ENCODE measurements at regions not wholly inside any gene's neighbourhood (a gene's known extent, or its start where the extent isn't known, plus 50 kb on each side); places are given as distances from the start of the nearest gene placed in this dataset.

DNA sequence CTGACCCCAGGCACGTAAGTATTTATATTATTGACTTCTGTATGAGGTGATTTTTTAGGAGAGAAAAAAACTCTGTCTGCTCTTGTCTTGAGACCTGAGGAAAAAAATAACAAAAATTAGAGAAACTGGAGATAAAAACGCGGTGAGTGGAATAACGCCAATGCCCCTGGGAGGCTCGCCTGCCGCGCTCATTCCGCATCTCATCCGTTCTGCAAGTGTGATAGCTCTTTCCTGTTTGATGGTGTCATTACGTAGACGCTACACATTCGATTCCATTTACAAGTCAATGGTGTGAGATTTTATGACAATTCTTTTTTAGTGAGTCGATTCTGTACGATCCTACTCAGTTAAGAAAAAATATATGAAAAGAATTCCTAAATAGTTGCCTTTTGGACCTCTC, 194.3 kb upstream of the SMIM21 start:
- no peaks in the 10 kb centered on the region for H3K36me3 Mint-ChIP-seq
- CTCF ChIA-PET (ENCODE audit: partially characterized antibody), result no interaction called here
- peaks cover 0 to 7% of the 10 kb centered on the region in 2 donors for H3K27me3 Mint-ChIP-seq
- H3K4me1 ChIP-seq (ENCODE audit: insufficient read depth, low read length), result no peaks in the 10 kb centered on the region
- no peaks in the 10 kb centered on the region for H3K9me3 ChIP-seq (ENCODE audit: control insufficient read depth in 1 of 2, low read length in 2 of 2)
- no peak overlapping the region for H3K4me3 Mint-ChIP-seq
- no peak for DNase-seq
- intact Hi-C loops (cut with micrococcal nuclease), result no loop called here
- no peaks in the 10 kb centered on the region for H3K36me3 ChIP-seq (ENCODE audit: insufficient read depth, low read length)
- POLR2A ChIA-PET (ENCODE audit: partially characterized antibody), result no interaction called here
- H3K27ac ChIP-seq (ENCODE audit: low read depth, low read length), result no peak overlapping the region
- no peak overlapping the region for H3K27ac Mint-ChIP-seq
- no peak overlapping the region for H3K4me3 ChIP-seq (ENCODE audit: low read length in 2 of 2)
- H3K4me1 Mint-ChIP-seq, result no peaks in the 10 kb centered on the region
- H3K27me3 ChIP-seq (ENCODE audit: insufficient read depth, low read length), result no peaks in the 10 kb centered on the region
- H3K9me3 Mint-ChIP-seq, result peaks cover 0 to 4% (median 0%) of the 10 kb centered on the region in 8 donors

- Histone ChIP-seq H3K4me1 (ENCODE audit: insufficient read depth, low read length) (no peaks in the 10 kb centered on the region), H3K9me3 (ENCODE audit: control insufficient read depth in 1 of 2, low read length in 2 of 2) (no peaks in the 10 kb centered on the region), H3K27me3 (ENCODE audit: insufficient read depth, low read length) (no peaks in the 10 kb centered on the region), H3K4me3 (ENCODE audit: low read length in 2 of 2) (no peak overlapping the region), H3K36me3 (ENCODE audit: insufficient read depth, low read length) (no peaks in the 10 kb centered on the region), H3K27ac (ENCODE audit: low read depth, low read length) (no peak overlapping the region)
- Mint-ChIP-seq H3K27me3 (peaks cover 6 to 7% of the 10 kb centered on the region in 2 donors), H3K27ac (no peak overlapping the region), H3K4me1 (no peaks in the 10 kb centered on the region), H3K4me3 (no peak overlapping the region), H3K36me3 (no peaks in the 10 kb centered on the region), H3K9me3 (peaks cover 0 to 4% (median 0%) of the 10 kb centered on the region in 8 donors)
- DNase-seq, result no peak
- ChIA-PET CTCF (ENCODE audit: partially characterized antibody) (no interaction called here), POLR2A (ENCODE audit: partially characterized antibody) (no interaction called here)
- intact Hi-C loops (cut with micrococcal nuclease), result no loop called here
These were observed 190.6 kb upstream of the SMIM21 start for GRCh38 chr18:75618146-75618545.

- H3K4me3 ChIP-seq (ENCODE audit: low read length in 2 of 2), result no peak overlapping the region
- DNase-seq, result no peak
- Mint-ChIP-seq H3K4me3 (no peak overlapping the region), H3K27me3 (peaks cover 3 to 9% of the 10 kb centered on the region in 2 donors), H3K27ac (no peak overlapping the region), H3K9me3 (no peaks in the 10 kb centered on the region), H3K4me1 (no peaks in the 10 kb centered on the region), H3K36me3 (no peaks in the 10 kb centered on the region)
- CTCF ChIA-PET (ENCODE audit: partially characterized antibody), result no interaction called here
- intact Hi-C loops (cut with micrococcal nuclease), result no loop called here
- no peaks in the 10 kb centered on the region for H3K4me1 ChIP-seq (ENCODE audit: insufficient read depth, low read length)
- no peaks in the 10 kb centered on the region for H3K36me3 ChIP-seq (ENCODE audit: insufficient read depth, low read length)
- POLR2A ChIA-PET (ENCODE audit: partially characterized antibody), result no interaction called here
- no peak overlapping the region for H3K27ac ChIP-seq (ENCODE audit: low read depth, low read length)
- no peaks in the 10 kb centered on the region for H3K9me3 ChIP-seq (ENCODE audit: control insufficient read depth in 1 of 2, low read length in 2 of 2)
- no peaks in the 10 kb centered on the region for H3K27me3 ChIP-seq (ENCODE audit: insufficient read depth, low read length)
These were observed 185.0 kb upstream of the SMIM21 start for GRCh38 chr18:75612456-75612855.

DNA sequence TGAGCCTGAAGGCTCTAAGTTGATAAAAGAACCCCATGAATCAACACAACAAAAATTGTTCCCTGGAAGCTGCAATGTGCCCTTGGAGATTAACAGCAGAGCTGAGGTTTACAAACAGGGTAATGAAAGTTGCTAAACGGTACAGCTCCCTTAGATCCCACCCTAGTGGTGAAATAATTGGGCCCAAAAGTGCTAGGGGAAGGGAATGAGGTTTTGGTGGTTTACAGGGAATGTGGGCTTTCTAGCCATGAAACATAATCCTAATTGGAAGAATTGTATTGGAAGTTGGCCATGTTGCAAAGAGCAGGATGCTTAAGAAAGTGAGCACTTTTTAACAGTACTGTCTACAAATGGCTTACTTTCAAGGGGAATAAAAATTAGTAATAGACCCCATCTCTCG, 180.2 kb upstream of the SMIM21 start:
- Histone ChIP-seq H3K9me3 (ENCODE audit: control insufficient read depth in 1 of 2, low read length in 2 of 2) (no peaks in the 10 kb centered on the region), H3K36me3 (ENCODE audit: insufficient read depth, low read length) (no peaks in the 10 kb centered on the region), H3K27ac (ENCODE audit: low read depth, low read length) (no peak overlapping the region), H3K4me1 (ENCODE audit: insufficient read depth, low read length) (no peaks in the 10 kb centered on the region), H3K4me3 (ENCODE audit: low read length in 2 of 2) (no peak overlapping the region), H3K27me3 (ENCODE audit: insufficient read depth, low read length) (no peaks in the 10 kb centered on the region)
- ChIA-PET POLR2A (ENCODE audit: partially characterized antibody) (no interaction called here), CTCF (ENCODE audit: partially characterized antibody) (no interaction called here)
- Mint-ChIP-seq H3K36me3 (no peaks in the 10 kb centered on the region), H3K27ac (no peak overlapping the region), H3K27me3 (peaks cover 1 to 6% of the 10 kb centered on the region in 2 donors), H3K4me3 (no peak overlapping the region), H3K9me3 (peaks cover 0 to 2% (median 0%) of the 10 kb centered on the region in 8 donors), H3K4me1 (no peaks in the 10 kb centered on the region)
- no peak for DNase-seq
- intact Hi-C loops (cut with micrococcal nuclease), result no loop called here

DNA sequence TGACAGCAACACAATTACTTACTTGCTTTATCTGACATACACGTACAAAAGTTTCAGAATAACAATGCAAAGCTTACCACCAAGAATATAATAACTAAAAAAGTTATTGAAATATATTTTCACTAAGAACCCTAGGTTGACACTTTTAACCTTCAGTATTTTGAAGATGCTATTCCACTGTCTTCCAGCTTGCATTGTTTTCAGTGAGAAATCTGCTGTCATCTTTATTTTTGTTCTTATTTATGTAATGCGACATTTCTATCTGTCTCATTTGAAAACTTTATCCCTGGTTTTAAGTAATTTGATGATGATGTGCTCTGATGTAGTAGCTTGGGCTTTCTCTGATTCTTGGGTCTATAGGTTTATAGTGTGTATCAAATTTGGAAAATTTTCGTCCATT, 165.0 kb upstream of the SMIM21 start:
- H3K9me3 Mint-ChIP-seq, result peaks cover 0 to 45% (median 29%) of the 10 kb centered on the region in 8 donors

GRCh38 chr18:75588412-75588811, 160.9 kb upstream of the SMIM21 start:
- no peak overlapping the region for H3K27ac ChIP-seq (ENCODE audit: low read depth, low read length)
- intact Hi-C loops (cut with micrococcal nuclease), result no loop called here
- no peaks in the 10 kb centered on the region for H3K4me1 ChIP-seq (ENCODE audit: insufficient read depth, low read length)
- no peak for DNase-seq
- ChIA-PET POLR2A (ENCODE audit: partially characterized antibody) (no interaction called here), CTCF (ENCODE audit: partially characterized antibody) (no interaction called here)
- H3K4me3 ChIP-seq (ENCODE audit: low read length in 2 of 2), result no peak overlapping the region
- Mint-ChIP-seq H3K36me3 (no peaks in the 10 kb centered on the region), H3K27ac (no peak overlapping the region), H3K9me3 (peaks cover 0 to 28% (median 18%) of the 10 kb centered on the region in 8 donors), H3K4me1 (no peaks in the 10 kb centered on the region), H3K27me3 (peaks cover 0 to 1% of the 10 kb centered on the region in 2 donors), H3K4me3 (no peak overlapping the region)
- H3K36me3 ChIP-seq (ENCODE audit: insufficient read depth, low read length), result no peaks in the 10 kb centered on the region
- peaks cover 3 to 8% of the 10 kb centered on the region in 2 donors for H3K9me3 ChIP-seq (ENCODE audit: control insufficient read depth in 1 of 2, low read length in 2 of 2)
- no peaks in the 10 kb centered on the region for H3K27me3 ChIP-seq (ENCODE audit: insufficient read depth, low read length)

More for the DNA sequence above, 165.0 kb upstream of the SMIM21 start:
- no peaks in the 10 kb centered on the region for H3K36me3 Mint-ChIP-seq
- H3K27ac ChIP-seq (ENCODE audit: low read depth, low read length), result no peak overlapping the region
- H3K27me3 ChIP-seq (ENCODE audit: insufficient read depth, low read length), result no peaks in the 10 kb centered on the region
- no peaks in the 10 kb centered on the region for H3K4me1 Mint-ChIP-seq
- ChIA-PET POLR2A (ENCODE audit: partially characterized antibody) (no interaction called here), CTCF (ENCODE audit: partially characterized antibody) (no interaction called here)
- no peak overlapping the region for H3K4me3 ChIP-seq (ENCODE audit: low read length in 2 of 2)
- H3K4me3 Mint-ChIP-seq, result no peak overlapping the region
- H3K27ac Mint-ChIP-seq, result no peak overlapping the region
- no peaks in the 10 kb centered on the region for H3K36me3 ChIP-seq (ENCODE audit: insufficient read depth, low read length)
- DNase-seq, result no peak
- peaks cover 0 to under 1% of the 10 kb centered on the region in 2 donors for H3K27me3 Mint-ChIP-seq
- peaks cover 3 to 8% of the 10 kb centered on the region in 2 donors for H3K9me3 ChIP-seq (ENCODE audit: control insufficient read depth in 1 of 2, low read length in 2 of 2)
- H3K4me1 ChIP-seq (ENCODE audit: insufficient read depth, low read length), result no peaks in the 10 kb centered on the region
- intact Hi-C loops (cut with micrococcal nuclease), result no loop called here

GRCh38 chr18:75587131-75587530, 159.6 kb upstream of the SMIM21 start:
- no peak overlapping the region for H3K27ac Mint-ChIP-seq
- H3K36me3 ChIP-seq (ENCODE audit: insufficient read depth, low read length), result no peaks in the 10 kb centered on the region
- intact Hi-C loops (cut with micrococcal nuclease), result no loop called here
- no peaks in the 10 kb centered on the region for H3K27me3 ChIP-seq (ENCODE audit: insufficient read depth, low read length)
- H3K27ac ChIP-seq (ENCODE audit: low read depth, low read length), result no peak overlapping the region
- no peaks in the 10 kb centered on the region for H3K9me3 ChIP-seq (ENCODE audit: control insufficient read depth in 1 of 2, low read length in 2 of 2)
- no peaks in the 10 kb centered on the region for H3K4me1 ChIP-seq (ENCODE audit: insufficient read depth, low read length)
- no peaks in the 10 kb centered on the region for H3K36me3 Mint-ChIP-seq
- POLR2A ChIA-PET (ENCODE audit: partially characterized antibody), result no interaction called here
- no peak overlapping the region for H3K4me3 ChIP-seq (ENCODE audit: low read length in 2 of 2)
- CTCF ChIA-PET (ENCODE audit: partially characterized antibody), result no interaction called here
- H3K9me3 Mint-ChIP-seq, result peaks cover 0 to 15% (median 7%) of the 10 kb centered on the region in 8 donors
- no peak overlapping the region for H3K4me3 Mint-ChIP-seq
- no peaks in the 10 kb centered on the region for H3K4me1 Mint-ChIP-seq
- peaks cover 0 to 1% of the 10 kb centered on the region in 2 donors for H3K27me3 Mint-ChIP-seq
- no peak for DNase-seq
